Activated CD8-positive, alpha-beta memory T cell treated with anti-CD3 and anti-CD28 coated beads for 48 hours (primary cell): ENCODE measurements at regions not wholly inside any gene's neighbourhood (a gene's known extent, or its start where the extent isn't known, plus 50 kb on each side); places are given as distances from the start of the nearest gene placed in this dataset.

Source experiments
- DNase-seq, 3 experiments: peaks; one replicate each; pipeline ENCODE4 v3.0.0-alpha.2; 2020; ENCODE audit warnings: low read depth in 2 of 3, low spot score in 2 of 3

DNA sequence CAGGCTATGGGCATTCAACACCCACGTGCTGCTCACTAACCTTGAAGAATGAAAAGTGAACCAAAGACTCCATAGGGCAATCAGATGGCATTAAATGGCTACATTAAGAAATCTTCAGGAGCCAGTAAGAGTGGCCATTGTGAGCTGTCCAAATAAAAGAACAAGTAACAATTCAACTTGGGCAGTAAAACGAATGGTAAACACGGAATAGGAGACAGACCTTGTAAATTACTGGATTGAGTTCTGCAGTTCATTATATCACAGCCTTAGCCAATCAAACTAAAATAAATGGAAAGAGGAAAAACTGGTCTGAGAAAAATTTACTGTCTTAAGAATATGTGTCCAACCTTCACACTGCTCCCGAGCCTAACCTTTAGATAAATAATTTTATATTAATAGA, 306.5 kb upstream of the ZNF521 start:
- DNase-seq, result no peak

GRCh38 chr18:25651553-25651952, 299.6 kb upstream of the ZNF521 start:
- DNase-seq, result no peak

DNA sequence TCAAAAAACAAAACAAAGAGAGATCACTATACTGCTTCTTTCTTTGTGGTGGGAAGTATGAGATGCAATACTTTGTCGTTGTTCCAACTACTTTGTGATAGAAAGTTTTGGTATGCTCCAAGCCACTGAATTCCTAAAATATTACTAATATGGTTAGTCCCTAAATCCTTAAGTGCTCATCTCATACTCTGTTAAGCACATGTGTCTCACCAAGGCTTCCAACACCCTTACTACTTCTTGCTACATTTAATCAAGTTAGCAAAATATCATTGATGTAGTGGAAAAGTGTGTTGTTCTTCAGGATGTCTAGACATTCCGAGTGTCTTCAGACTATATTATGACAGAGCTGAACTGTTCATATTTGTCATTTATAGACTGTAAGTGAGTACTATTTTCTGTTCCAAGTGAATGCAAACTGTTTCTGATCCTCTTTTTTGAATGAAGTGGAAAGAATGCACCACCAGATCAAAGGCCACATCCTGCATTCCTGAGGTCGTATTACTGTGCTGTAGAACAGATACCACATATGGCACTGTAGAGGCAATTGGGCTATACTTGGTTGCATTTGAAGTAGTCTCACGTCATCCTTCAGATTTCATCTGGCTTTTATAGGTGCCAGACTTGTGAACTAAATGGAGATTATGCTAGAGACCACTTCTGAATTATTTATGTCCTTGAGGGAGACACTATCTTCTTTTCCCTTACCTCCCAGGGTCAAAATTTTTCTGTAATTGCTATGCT, 298.4 kb upstream of the ZNF521 start:
- DNase-seq, result no peak

- no peak for DNase-seq
Observed at GRCh38 chr18:25648716-25649260, 296.8 kb upstream of the ZNF521 start.

DNA sequence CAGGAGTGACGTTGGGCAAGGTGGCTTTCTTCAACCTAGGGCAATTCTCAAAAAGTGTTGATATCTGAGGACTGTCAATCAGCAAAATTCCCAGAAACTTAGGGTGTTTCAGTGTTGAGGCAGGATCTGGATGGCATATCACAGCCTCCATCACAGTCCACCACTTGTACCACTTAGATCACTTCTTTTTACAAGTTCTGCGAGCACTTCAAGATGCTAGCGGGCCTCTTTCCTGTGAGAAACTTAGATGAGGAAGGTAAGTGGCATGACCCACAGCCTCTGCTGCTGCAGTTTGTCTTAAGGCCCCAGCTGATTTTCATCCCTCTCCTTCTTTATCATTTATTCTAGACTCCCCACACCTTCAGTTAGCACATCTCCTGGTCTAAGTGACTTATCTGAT, 295.4 kb upstream of the ZNF521 start:
- DNase-seq, result no peak

DNA sequence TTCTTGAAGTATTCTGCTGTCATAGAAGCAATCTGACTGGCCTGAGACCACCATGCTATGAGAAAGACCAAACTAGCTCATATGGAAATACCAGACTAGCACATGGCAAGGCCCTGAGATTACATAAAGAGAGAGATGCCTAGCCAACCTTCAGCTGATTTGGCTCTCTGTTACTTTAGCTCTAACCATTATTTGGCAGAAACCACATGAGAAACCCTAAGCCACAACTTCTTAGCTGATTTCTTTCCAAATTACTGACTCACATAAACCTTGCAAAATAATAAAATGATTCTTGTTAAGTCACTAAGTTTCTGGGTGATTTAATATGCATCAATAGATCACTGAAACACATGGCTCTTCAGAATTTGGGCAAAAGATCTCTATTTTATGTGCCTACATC, 295.0 kb upstream of the ZNF521 start:
- DNase-seq, result no peak

DNA sequence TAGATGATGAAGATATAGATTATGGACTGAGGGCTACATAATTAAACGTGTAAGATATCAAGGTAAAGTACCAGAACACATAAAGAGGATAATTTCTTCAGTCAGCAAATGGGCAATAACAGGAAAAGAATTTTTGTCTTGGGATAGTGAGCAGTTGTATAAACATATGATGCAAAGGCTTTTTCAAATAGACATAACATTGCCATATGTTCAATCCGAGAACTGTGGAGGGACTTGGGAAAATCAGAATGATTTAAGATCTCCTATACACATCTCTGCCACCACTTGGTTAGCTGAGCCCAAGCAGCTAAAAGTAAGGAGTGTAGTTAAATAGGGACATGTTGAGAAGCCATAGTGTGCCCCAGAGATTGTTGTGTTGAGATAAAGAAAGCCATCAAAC, 287.6 kb upstream of the ZNF521 start:
- DNase-seq, result no peak

- DNase-seq, result no peak
Observed at GRCh38 chr18:25633563-25633962, 281.6 kb upstream of the ZNF521 start.

- no peak for DNase-seq
Observed at GRCh38 chr18:25630682-25631081, 278.7 kb upstream of the ZNF521 start.

- DNase-seq, result no peak
Observed at GRCh38 chr18:25621682-25622081, 269.7 kb upstream of the ZNF521 start.

DNA sequence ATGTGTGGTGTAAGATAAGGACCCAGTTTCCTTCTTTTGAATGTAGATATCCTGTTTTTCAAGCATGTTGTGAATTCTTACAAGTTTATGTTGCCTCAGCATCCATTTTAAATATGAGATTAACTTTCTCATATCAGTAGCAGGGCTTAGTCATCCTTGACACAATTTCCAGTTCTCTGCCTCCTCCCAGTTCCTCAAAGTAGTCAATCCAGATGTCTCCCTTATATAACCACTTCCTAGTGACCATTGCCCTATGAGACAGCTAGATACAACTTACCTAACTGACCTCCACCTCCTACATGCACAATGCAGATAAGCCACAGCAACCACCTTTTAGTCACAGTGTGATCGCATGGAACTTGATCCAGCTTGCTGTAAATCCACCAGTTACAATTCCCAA, 269.2 kb upstream of the ZNF521 start:
- DNase-seq, result no peak

GRCh38 chr18:25614168-25614567, 262.2 kb upstream of the ZNF521 start:
- no peak for DNase-seq

DNA sequence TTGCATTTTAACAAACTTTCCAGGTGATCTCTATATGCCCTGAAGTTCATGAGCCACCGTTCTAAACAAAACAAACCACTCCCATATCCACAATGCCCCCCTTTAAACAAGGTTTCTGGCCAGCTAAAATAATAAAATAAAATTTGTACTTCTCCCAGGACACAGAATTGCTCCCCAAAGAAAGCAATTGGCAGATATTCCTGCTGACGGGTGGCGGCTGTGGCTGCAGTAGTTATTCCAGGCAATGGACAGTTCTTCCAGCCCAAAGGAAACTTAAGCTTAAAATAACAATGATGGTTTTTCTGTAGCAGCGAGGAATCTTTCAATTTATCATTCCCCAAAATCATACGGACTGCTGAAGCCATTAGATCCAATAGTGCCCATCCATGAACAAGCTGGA, 260.5 kb upstream of the ZNF521 start:
- no peak for DNase-seq

GRCh38 chr18:25608091-25608490, 256.1 kb upstream of the ZNF521 start:
- no peak for DNase-seq

- DNase-seq, result no peak
Observed at GRCh38 chr18:25604894-25605597, 253.1 kb upstream of the ZNF521 start.

- no peak for DNase-seq
Observed at GRCh38 chr18:25604196-25604893, 252.4 kb upstream of the ZNF521 start.

- no peak for DNase-seq
Observed at GRCh38 chr18:25599443-25599842, 247.5 kb upstream of the ZNF521 start.

DNA sequence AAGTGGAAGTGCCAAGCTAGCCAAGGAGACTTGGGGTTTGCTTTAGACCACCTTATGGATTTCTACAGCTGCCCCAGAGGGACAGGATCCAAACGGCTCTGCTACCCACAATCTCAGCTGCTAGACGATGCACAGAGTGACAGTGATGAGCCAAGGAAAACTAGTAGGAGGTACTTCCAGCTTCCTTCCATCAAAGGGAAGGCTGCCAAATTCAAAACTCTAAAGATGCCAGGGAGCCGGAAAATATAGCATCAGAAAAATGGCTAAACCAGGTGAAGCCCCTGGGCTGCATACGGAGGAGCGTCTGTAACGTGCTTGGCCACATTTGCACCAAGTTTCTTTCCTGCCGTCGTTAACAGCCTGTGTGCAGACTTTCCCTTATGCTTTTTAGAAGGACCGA, 245.5 kb upstream of the ZNF521 start:
- DNase-seq, result no peak

GRCh38 chr18:25595274-25596060, 243.5 kb upstream of the ZNF521 start:
- no peak for DNase-seq

- DNase-seq, result no peak
Observed at GRCh38 chr18:25594351-25594750, 242.4 kb upstream of the ZNF521 start.

- no peak for DNase-seq
Observed at GRCh38 chr18:25592804-25593360, 240.9 kb upstream of the ZNF521 start.
